Astrocyte (in vitro differentiated cells and primary cell): ENCODE measurements at regions not wholly inside any gene's neighbourhood (a gene's known extent, or its start where the extent isn't known, plus 50 kb on each side); places are given as distances from the start of the nearest gene placed in this dataset.
"Not testable (repeated sequence)": the region's sequence is repeated elsewhere in the genome, so short reads cannot be mapped to it uniquely, and the experiment has no call there.

Source experiments
- DNase-seq: peaks from one replicate; pipeline ENCODE4 v3.0.0-alpha.2; 2010; ENCODE audit warnings: low read depth
- FAIRE-seq: peaks from 2 replicates; lab custom pipeline; 2011; peaks lifted over from hg19 to GRCh38; lab: Jason Lieb, UNC
- H2AFZ ChIP-seq: 2 replicates; pipeline ENCODE4 v1.6.0; 2012; ENCODE audit warnings: low read depth, low read length, inconsistent platforms
- H3K27ac ChIP-seq: 2 replicates; pipeline ENCODE4 v1.5.1; 2011; ENCODE audit warnings: low read depth, low read length, inconsistent platforms
- H3K27me3 ChIP-seq: 2 replicates; pipeline ENCODE4 v1.6.0; 2011; ENCODE audit warnings: low read length, inconsistent platforms; ENCODE audit not compliant: insufficient read depth
- H3K36me3 ChIP-seq: 2 replicates; pipeline ENCODE4 v1.5.1; 2011; ENCODE audit warnings: low read length, inconsistent platforms; ENCODE audit not compliant: insufficient read depth
- H3K4me1 ChIP-seq: 2 replicates; pipeline ENCODE4 v1.5.1; 2011; ENCODE audit warnings: low read length, inconsistent platforms; ENCODE audit not compliant: insufficient read depth
- H3K4me2 ChIP-seq: 2 replicates; pipeline ENCODE4 v1.6.0; 2012; ENCODE audit warnings: low read length, inconsistent platforms
- H3K4me3 ChIP-seq: 2 replicates; pipeline ENCODE4 v1.5.1; 2011; ENCODE audit warnings: low read depth, mild to moderate bottlenecking, low read length, inconsistent platforms; ENCODE audit not compliant: insufficient read depth
- H3K79me2 ChIP-seq: 2 replicates; pipeline ENCODE4 v1.6.0; 2012; ENCODE audit warnings: mild to moderate bottlenecking, low read length, inconsistent platforms; ENCODE audit not compliant: insufficient read depth
- H3K9ac ChIP-seq: 2 replicates; pipeline ENCODE4 v1.6.0; 2012; ENCODE audit warnings: mild to moderate bottlenecking, low read length, inconsistent platforms
- H3K9me3 ChIP-seq: 2 replicates; pipeline ENCODE4 v1.5.1; 2012; ENCODE audit warnings: low read depth, mild to moderate bottlenecking, low read length, inconsistent platforms; ENCODE audit not compliant: insufficient read depth
- H4K20me1 ChIP-seq: 2 replicates; pipeline ENCODE4 v1.6.0; 2012; ENCODE audit warnings: low read length, inconsistent platforms; ENCODE audit not compliant: insufficient read depth
- H3K27ac Mint-ChIP-seq: one replicate; pipeline ENCODE4 v1.8.0; 2021; ENCODE audit warnings: mild to moderate bottlenecking, mixed read lengths; ENCODE audit not compliant: unreplicated experiment
- H3K27me3 Mint-ChIP-seq: one replicate; pipeline ENCODE4 v1.8.0; 2021; ENCODE audit warnings: low read depth, mixed read lengths; ENCODE audit not compliant: unreplicated experiment
- H3K36me3 Mint-ChIP-seq: one replicate; pipeline ENCODE4 v1.8.0; 2021; ENCODE audit warnings: low read depth, mixed read lengths; ENCODE audit not compliant: unreplicated experiment
- H3K4me1 Mint-ChIP-seq: one replicate; pipeline ENCODE4 v1.8.0; 2021; ENCODE audit warnings: low read depth, mixed read lengths; ENCODE audit not compliant: unreplicated experiment
- H3K4me3 Mint-ChIP-seq: one replicate; pipeline ENCODE4 v1.8.0; 2021; ENCODE audit warnings: mild to moderate bottlenecking, moderate library complexity, mixed read lengths; ENCODE audit not compliant: unreplicated experiment
- H3K9me3 Mint-ChIP-seq: one replicate; pipeline ENCODE4 v1.8.0; 2021; ENCODE audit warnings: mild to moderate bottlenecking, mixed read lengths; ENCODE audit not compliant: unreplicated experiment
- CTCF ChIP-seq: IDR thresholded peaks from 2 replicates; pipeline ENCODE4 v1.5.1; 2011; ENCODE audit warnings: low read depth, mild to moderate bottlenecking, inconsistent platforms, low read length, moderate library complexity; ENCODE audit not compliant: insufficient read depth
- EZH2 ChIP-seq: IDR thresholded peaks from 2 replicates; pipeline ENCODE4 v1.6.1; 2012; ENCODE audit warnings: mild to moderate bottlenecking, low read length, inconsistent platforms; ENCODE audit not compliant: insufficient read depth

DNA sequence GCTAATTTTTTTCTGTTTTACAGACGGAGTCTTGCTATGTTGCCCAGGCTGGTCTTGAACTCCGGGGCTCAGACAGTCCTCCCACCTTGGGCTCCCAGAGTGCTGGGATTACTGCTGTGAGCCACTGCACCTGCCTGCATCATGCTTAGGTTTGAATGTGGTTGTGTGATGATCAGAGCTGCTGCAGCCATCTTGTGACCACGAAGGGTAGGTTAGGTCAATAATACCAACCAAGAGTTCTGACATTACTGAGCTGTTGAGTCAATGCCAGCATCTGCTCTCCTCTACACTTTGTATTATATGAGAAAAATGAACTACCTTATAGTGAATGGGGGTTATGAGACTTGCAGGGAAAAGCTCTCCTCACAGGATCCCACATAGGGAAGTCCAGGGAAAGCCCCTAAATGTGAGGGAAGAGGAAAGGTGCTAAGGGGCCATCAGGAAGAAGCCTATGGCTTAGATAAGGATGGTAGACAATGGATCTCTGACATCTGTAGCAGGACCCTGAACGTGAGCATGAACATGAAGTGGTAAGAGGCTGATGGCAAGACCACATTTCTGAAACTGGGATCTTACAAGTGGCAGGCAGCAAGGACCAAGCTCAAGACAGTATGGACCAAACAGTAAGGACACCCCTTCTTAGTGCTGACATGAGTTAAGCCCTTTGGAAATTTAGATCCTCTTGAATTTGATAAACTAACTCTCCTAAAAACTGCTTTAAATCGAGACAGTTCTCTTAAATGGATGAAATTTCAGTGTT lies 75.7 kb upstream of the ZNF169 start:
- Histone ChIP-seq H4K20me1 (peaks cover 50% of the 10 kb centered on the region), H3K9me3 (no peaks in the 10 kb centered on the region), H3K4me3 (no peak overlapping the region), H3K4me2 (no peak overlapping the region), H3K4me1 (no peaks in the 10 kb centered on the region), H3K27me3 (no peaks in the 10 kb centered on the region), H3K79me2 (peaks cover 36% of the 10 kb centered on the region), H3K36me3 (peaks cover 14% of the 10 kb centered on the region), H2AFZ (no peak overlapping the region), H3K27ac (no peak overlapping the region), H3K9ac (no peak overlapping the region)
- peaks cover 25% of the 10 kb centered on the region for H3K36me3 Mint-ChIP-seq
- no peak overlapping the region for H3K4me3 Mint-ChIP-seq
- H3K27ac Mint-ChIP-seq = peak overlapping the region; percentile 38
- no peaks in the 10 kb centered on the region for H3K27me3 Mint-ChIP-seq
- FAIRE-seq (no peak), DNase-seq (no peak)
- no peaks in the 10 kb centered on the region for H3K9me3 Mint-ChIP-seq
- no peak for TF ChIP-seq EZH2
- TF ChIP-seq CTCF = no peak
- peaks cover 1% of the 10 kb centered on the region for H3K4me1 Mint-ChIP-seq

DNA sequence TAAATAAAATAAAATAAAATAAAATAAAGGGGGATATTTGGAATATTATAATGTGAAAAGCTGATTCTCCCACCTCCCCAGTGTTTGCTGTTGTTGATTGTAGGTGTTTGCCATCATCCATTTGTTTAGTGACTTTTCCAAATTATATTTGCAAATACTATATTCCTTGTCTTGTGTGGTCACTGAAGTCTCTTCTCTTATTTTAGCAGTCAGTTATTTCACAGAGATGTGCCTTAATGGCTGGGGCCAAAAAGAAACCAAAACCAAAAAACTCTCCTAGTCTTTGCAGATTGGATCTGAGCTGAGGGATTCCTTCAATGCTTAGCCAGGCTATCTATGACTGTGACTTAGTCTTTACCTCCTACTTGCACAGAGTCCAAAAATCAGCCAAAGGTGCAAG lies 70.9 kb upstream of the ZNF169 start:
- Histone ChIP-seq H3K9me3 (no peaks in the 10 kb centered on the region), H4K20me1 (peaks cover 6% of the 10 kb centered on the region), H3K9ac (no peak overlapping the region), H3K4me2 (no peak overlapping the region), H3K4me3 (no peak overlapping the region), H3K36me3 (peaks cover 10% of the 10 kb centered on the region), H2AFZ (no peak overlapping the region), H3K27ac (no peak overlapping the region), H3K27me3 (no peaks in the 10 kb centered on the region), H3K4me1 (no peaks in the 10 kb centered on the region), H3K79me2 (no peaks in the 10 kb centered on the region)
- H3K4me1 Mint-ChIP-seq = no peaks in the 10 kb centered on the region
- peaks cover 12% of the 10 kb centered on the region for H3K9me3 Mint-ChIP-seq
- peaks cover 41% of the 10 kb centered on the region for H3K36me3 Mint-ChIP-seq
- H3K27ac Mint-ChIP-seq = no peak overlapping the region
- TF ChIP-seq CTCF = no peak
- TF ChIP-seq EZH2 = no peak
- FAIRE-seq = no peak
- H3K4me3 Mint-ChIP-seq = no peak overlapping the region
- DNase-seq = no peak
- no peaks in the 10 kb centered on the region for H3K27me3 Mint-ChIP-seq

GRCh38 chr9:94191706-94192105 lies 67.4 kb upstream of the ZNF169 start:
- H3K9me3 ChIP-seq, H2AFZ ChIP-seq, DNase-seq, H3K9ac ChIP-seq, H3K27me3 Mint-ChIP-seq, H3K4me2 ChIP-seq, H3K4me1 ChIP-seq, H3K4me3 Mint-ChIP-seq, H3K79me2 ChIP-seq, H3K27me3 ChIP-seq, H3K27ac ChIP-seq, FAIRE-seq, H3K36me3 ChIP-seq, H3K27ac Mint-ChIP-seq, H3K4me3 ChIP-seq, H3K4me1 Mint-ChIP-seq: not testable (repeated sequence)
- Mint-ChIP-seq H3K9me3 (peaks cover 23% of the 10 kb centered on the region), H3K36me3 (peaks cover 42% of the 10 kb centered on the region)
- H4K20me1 ChIP-seq = peaks cover 11% of the 10 kb centered on the region
